Panc1 (cell line): ENCODE measurements at regions not wholly inside any gene's neighbourhood (a gene's known extent, or its start where the extent isn't known, plus 50 kb on each side); places are given as distances from the start of the nearest gene placed in this dataset.

Experiments
- ATAC-seq: fragments of 200-7000 bp; cut with Tn5 transposase; 2 replicates; pipeline ENCODE4 v1.9.1; 2020; ENCODE audit warnings: mild to moderate bottlenecking, moderate library complexity
- BruUV-seq: library from RNA; stranded (reverse); fragments of 400-500 nt; replicated peaks from 2 replicates; lab custom pipeline; 2021; lab: Mats Ljungman, UMichigan
- CTCF ChIA-PET: fragments of 300-600 bp; sonication (Branson Sonifier 250); formaldehyde crosslinking; loops from one replicate; lab custom pipeline; 2022; ENCODE audit warnings: antibody characterized with exemption; lab: Charles Lee
- POLR2A ChIA-PET: fragments of 300-600 bp; sonication (Branson Sonifier 250); formaldehyde crosslinking; loops from one replicate; lab custom pipeline; 2022; ENCODE audit warnings: antibody characterized with exemption; lab: Charles Lee
- DNase-seq: peaks from one replicate; pipeline ENCODE4 v3.0.0-alpha.2; 2010; ENCODE audit warnings: low read depth, low spot score
- H3K27ac ChIP-seq: 2 replicates; pipeline ENCODE4 v1.5.1; 2011; ENCODE audit warnings: mild to moderate bottlenecking, low read length, inconsistent platforms
- H3K27me3 ChIP-seq: fragments of 200-500 bp; sonication (Bioruptor generic); 2 replicates; pipeline ENCODE4 v1.6.0; 2014; ENCODE audit warnings: low read length, inconsistent platforms; ENCODE audit not compliant: control insufficient read depth, insufficient read depth
- H3K36me3 ChIP-seq: fragments of 200-500 bp; sonication (Bioruptor generic); 2 replicates; pipeline ENCODE4 v1.5.1; 2014; ENCODE audit warnings: inconsistent platforms, mild to moderate bottlenecking, low read length, moderate library complexity; ENCODE audit not compliant: control insufficient read depth, insufficient read depth
- H3K4me1 ChIP-seq: 2 replicates; pipeline ENCODE4 v1.5.1; 2011; ENCODE audit warnings: inconsistent platforms, mild to moderate bottlenecking, low read length, moderate library complexity; ENCODE audit not compliant: control insufficient read depth, insufficient read depth
- H3K4me3 ChIP-seq, 2 experiments: 2 replicates each; pipeline ENCODE4 v1.5.1; 2011 to 2012; ENCODE audit warnings: low read depth in 2 of 2, low read length in 2 of 2, mild to moderate bottlenecking in 2 of 2, inconsistent platforms in 1 of 2, moderate library complexity in 1 of 2
- H3K9me3 ChIP-seq: fragments of 200-500 bp; sonication (Bioruptor generic); 2 replicates; pipeline ENCODE4 v1.5.1; 2014; ENCODE audit warnings: low read depth, mild to moderate bottlenecking, inconsistent platforms, low read length, moderate library complexity; ENCODE audit not compliant: control insufficient read depth, insufficient read depth
- CTCF ChIP-seq: fragments of 450-650 bp; IDR thresholded peaks from 2 replicates; pipeline ENCODE4 v1.5.1; 2017; ENCODE audit warnings: mild to moderate bottlenecking
- POLR2AphosphoS5 ChIP-seq: IDR thresholded peaks from 2 replicates; pipeline ENCODE4 v1.6.1; 2012; ENCODE audit warnings: mild to moderate bottlenecking, low read depth, low read length, moderate library complexity
- REST ChIP-seq, 2 experiments: IDR thresholded peaks; 2 replicates each; pipeline ENCODE4 v1.6.1; 2011 to 2012; ENCODE audit warnings: low read depth in 2 of 2, control low read depth in 1 of 2, low read length in 1 of 2, mild to moderate bottlenecking in 1 of 2, moderate library complexity in 1 of 2; ENCODE audit not compliant: insufficient read depth in 1 of 2
- SIN3A ChIP-seq: IDR thresholded peaks from 2 replicates; pipeline ENCODE4 v1.6.1; 2012; ENCODE audit warnings: low read depth, mild to moderate bottlenecking, low read length, moderate library complexity, borderline replicate concordance; ENCODE audit not compliant: insufficient read depth
- TCF7L2 ChIP-seq: IDR thresholded peaks from 2 replicates; pipeline ENCODE4 v1.6.1; 2011; ENCODE audit warnings: mild to moderate bottlenecking, low read depth, low read length, inconsistent platforms
- in situ Hi-C: cut with HindIII; loops from 2 replicates; pipeline ENCODE4 v1.10.0; 2016; ENCODE audit warnings: low sequenced_read_pairs, low pct_unique_long_range_greater_than_20kb
- intact Hi-C: fragments of 100-400 bp; cut with micrococcal nuclease; formaldehyde crosslinking; loops from one replicate; pipeline ENCODE4 v1.10.0; 2022; ENCODE audit not compliant: unreplicated experiment

GRCh38 chr5:4093970-4094369 lies 498.3 kb downstream of the IRX1 start:
- TF ChIP-seq CTCF (no peak), POLR2AphosphoS5 (no peak), REST (IDR thresholded peaks at IDR 0.05; ENCODE audit: insufficient read depth in 1 of 2, low read depth in 2 of 2, low read length in 1 of 2) (no peak), TCF7L2 (no peak), SIN3A (no peak)
- H3K4me1 ChIP-seq: no peaks in the 10 kb centered on the region
- H3K27me3 ChIP-seq: no peaks in the 10 kb centered on the region
- ChIA-PET CTCF (no interaction called here), POLR2A (no interaction called here)
- intact Hi-C loops: no loop called here
- H3K36me3 ChIP-seq: no peaks in the 10 kb centered on the region
- DNase-seq (no peak), ATAC-seq (no peak)
- in situ Hi-C loops: no loop called here
- H3K4me3 ChIP-seq: no peak overlapping the region
- H3K9me3 ChIP-seq: no peaks in the 10 kb centered on the region
- BruUV-seq: no TSS peak
- H3K27ac ChIP-seq: no peak overlapping the region

- H3K4me3 ChIP-seq: no peak overlapping the region
- TF ChIP-seq CTCF (no peak), POLR2AphosphoS5 (no peak), SIN3A (no peak)
- no peaks in the 10 kb centered on the region for H3K36me3 ChIP-seq
- POLR2A ChIA-PET: no interaction called here
- H3K9me3 ChIP-seq: no peaks in the 10 kb centered on the region
- CTCF ChIA-PET: no interaction called here
- H3K27me3 ChIP-seq: no peaks in the 10 kb centered on the region
- no peaks in the 10 kb centered on the region for H3K4me1 ChIP-seq
- DNase-seq (no peak), ATAC-seq (no peak)
- in situ Hi-C loops (no loop called here), intact Hi-C loops (no loop called here)
- BruUV-seq: no TSS peak
- no peak overlapping the region for H3K27ac ChIP-seq
These were observed 500.4 kb downstream of the IRX1 start for GRCh38 chr5:4095918-4096630.
